ENCODE measurements at regions not wholly inside any gene's neighbourhood (a gene's known extent, or its start where the extent isn't known, plus 50 kb on each side); places are given as distances from the start of the nearest gene placed in this dataset.

GRCh38 chr1:4973341-4973740, 318.9 kb downstream of the AJAP1 start:
- intact Hi-C loops (cut with micrococcal nuclease), result no loop called here

GRCh38 chr1:4972761-4973320, 318.4 kb downstream of the AJAP1 start:
- intact Hi-C loops (cut with micrococcal nuclease), result no loop called here

DNA sequence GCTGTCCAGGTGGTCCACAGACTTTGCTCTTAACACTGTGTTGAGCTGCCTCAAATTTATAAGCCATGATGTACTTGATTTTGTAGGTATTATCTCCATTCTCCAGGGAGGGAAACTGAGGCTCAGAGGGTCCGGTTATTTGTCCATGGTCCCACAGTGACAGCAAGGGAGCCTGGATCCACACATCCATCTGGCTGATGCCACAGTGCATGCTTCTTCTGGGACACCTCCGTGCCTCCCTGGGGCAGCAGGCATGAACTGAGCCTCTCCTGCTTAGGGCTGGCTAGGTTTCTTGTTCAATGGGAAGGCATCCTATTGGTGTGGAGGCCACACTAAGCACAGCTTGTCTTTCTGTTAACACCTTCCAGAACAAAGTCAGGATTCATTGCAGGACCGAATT, 317.3 kb downstream of the AJAP1 start:
- intact Hi-C loops (cut with micrococcal nuclease), result no loop called here

DNA sequence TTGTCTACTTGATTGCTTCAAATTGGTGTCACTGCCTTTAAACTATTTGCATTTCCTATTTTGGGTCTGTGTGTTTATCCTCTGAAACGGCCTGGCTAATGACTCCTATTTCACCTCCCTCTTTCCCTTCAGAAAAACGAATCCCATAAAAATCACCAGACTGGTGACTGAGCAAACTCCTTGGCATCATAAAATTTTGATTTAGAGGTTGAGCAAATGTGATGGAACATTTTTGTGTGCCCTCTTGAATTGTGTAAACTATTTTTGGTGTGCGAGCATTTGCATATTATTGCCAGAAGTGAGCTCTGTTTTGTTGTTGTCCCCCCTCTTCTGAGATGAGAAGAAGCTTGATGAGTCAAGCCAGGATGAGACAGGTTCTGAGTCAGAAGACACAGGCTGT, 316.1 kb downstream of the AJAP1 start:
- intact Hi-C loops (cut with micrococcal nuclease), result no loop called here

DNA sequence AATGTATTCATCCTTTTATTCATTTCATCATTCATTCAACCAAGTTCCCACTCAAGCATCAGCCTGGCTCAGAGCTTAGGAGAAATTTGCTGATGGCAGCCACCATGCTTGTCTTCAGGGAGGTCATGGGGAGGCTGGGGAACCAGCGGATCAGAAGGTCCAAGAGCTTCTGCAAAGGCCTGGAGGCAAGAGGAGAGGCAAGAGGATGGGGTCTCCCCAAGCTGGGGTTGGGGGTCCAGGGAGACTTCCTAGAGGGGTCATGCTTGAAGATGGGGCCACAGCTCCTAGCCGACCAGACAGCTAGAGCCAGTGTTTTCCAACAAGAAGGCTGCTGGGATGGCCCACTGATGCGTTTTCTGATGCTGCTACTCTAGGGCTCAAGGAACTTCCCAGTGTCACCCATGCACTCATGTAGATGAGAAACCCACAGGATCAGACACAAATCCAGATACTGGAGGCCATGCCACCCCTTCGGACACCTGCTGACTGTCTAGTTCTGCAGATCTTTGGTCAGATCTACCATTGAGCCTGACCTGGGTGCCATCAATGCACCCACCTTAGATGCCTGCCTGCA, 315.2 kb downstream of the AJAP1 start:
- intact Hi-C loops (cut with micrococcal nuclease), result no loop called here

DNA sequence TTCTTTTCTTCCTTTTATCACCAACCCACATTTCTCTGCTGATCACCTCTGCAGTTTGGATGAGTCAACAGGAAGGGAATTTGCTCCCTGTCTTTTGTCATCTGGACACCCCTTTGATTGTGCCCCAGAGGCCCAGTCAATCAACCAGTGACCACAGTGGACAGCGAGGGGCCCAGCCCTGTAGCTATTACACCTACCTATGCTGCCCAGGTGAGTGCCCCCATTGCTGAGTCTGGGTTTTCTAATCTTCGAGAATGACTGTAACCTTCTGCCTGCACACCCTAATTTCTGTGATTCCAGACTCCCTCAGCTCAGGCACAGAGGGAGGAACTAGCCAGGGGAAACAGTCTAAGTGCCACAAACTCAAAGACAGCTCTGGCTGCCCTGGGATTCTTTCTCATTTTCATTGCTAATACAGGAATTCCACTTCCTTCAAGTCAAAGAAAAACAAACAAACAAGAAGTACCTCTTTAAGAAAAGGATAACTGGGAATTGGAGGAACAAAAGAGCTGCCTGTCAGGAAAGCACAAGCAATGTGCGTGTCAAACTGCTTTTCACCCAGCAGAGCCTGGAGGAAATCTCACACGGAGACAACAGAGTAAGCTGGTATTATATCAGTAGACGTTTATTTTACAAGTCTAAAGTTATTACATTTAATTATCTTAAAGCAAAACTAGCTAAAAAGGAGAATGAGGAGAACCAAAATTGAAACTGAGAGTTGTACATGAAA, 311.1 kb downstream of the AJAP1 start:
- intact Hi-C loops (cut with micrococcal nuclease), result no loop called here

GRCh38 chr1:4964634-4965345, 310.4 kb downstream of the AJAP1 start:
- intact Hi-C loops (cut with micrococcal nuclease), result no loop called here

DNA sequence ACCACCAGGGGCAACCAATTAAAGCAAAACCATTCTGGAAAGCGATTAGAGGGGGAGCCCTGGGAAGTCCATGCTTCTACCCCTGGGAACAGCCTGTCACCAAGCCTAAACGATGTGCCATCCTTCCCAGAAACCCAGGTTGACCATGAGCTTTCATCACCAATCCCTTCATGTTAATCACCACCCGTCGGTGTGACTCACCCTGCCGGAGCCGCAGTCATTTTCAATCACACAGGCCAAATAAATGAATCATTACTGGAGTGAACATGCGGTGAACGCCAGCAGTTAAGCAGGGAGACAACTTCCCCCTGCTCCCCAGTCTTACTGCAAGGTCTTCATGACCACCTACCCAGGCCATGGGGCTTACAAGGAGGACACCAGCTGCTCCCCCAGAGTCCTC, 308.8 kb downstream of the AJAP1 start:
- intact Hi-C loops (cut with micrococcal nuclease), result no loop called here

GRCh38 chr1:4962836-4963235, 308.4 kb downstream of the AJAP1 start:
- intact Hi-C loops (cut with micrococcal nuclease), result no loop called here

DNA sequence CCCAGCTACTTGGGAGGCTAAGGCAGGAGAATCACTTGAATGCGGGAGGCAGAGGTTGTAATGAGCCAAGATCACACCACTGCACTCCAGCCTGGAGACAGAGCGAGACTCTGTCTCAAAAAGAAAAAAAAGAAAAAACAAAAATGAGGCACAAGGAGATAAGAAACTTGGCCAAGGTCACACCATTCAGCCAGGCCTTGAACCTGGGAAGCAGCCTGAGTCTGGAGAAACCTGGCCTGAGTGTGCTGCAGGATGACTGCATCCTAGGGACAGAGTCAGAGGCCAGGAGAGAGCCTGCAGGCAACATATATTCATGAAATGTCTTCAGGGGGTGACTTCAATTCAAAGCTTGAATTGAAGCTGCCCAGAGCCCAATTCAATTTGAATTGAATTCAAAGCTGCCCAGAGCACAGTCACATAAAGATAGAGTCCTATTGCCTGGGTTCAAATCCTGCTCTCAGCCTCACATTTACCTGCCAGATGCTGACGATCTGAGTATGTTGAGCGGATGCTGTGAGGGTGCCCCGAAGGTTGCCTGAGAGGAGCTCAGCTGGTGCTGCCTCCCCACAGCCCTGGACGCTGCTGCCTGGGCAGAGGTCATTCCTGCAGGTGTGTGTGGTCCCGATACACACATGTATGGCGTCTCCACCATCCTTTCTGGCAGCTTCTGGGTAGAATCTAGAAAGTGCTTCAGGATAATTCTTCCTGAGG, 307.7 kb downstream of the AJAP1 start:
- intact Hi-C loops (cut with micrococcal nuclease), result no loop called here

DNA sequence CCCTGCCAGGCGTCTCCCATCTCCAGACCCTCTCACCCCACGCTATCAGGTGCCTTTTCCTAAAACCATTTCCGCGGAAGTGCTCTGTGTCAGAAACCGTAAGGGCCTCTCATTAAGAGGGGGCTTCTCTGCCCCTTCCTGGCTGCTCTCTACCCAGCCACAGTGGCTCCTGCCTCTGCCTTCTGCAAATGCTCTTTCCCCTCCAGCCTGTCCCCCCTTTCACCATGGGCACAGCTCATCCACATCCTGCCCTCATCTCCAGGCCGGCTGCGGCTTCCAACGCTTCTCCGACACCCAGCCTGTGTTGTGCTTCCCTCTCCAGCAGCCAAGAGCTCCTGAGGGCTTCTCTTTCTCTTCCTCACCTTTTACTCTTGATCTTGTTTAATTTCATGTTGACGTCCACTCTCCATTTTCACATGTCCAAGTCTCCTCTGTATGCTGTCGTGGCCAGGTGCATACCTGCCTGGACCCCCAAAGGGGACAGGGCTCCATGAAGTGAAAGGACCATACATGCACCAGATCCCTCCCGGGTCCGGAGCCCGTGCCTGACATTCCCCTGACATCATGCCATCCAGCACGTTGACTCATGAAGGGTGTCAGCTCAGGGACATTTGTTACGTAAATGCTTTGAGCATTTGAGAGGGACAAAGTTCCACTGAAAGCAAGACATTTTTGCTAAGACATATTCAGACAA, 306.5 kb downstream of the AJAP1 start:
- intact Hi-C loops (cut with micrococcal nuclease), result no loop called here

DNA sequence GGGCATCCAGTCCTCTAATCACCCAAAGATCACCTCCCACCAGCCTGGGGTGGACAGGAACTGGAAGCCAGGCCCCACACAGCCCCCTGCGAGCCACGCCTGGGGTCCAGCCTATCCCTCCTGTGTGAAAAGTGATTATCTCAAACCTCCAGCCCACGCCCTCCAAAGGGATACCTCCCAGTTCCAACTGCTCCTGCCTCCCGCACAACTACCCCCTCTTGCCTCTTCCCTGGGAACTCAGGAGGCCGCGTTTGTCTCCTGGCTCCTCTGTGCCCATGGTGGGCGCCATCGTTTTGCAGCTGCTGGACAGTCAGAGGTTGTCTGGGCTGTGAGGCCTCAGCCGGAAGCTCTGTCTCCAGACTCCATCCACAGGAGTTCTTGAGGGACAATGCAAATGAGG, 305.9 kb downstream of the AJAP1 start:
- intact Hi-C loops (cut with micrococcal nuclease), result no loop called here

DNA sequence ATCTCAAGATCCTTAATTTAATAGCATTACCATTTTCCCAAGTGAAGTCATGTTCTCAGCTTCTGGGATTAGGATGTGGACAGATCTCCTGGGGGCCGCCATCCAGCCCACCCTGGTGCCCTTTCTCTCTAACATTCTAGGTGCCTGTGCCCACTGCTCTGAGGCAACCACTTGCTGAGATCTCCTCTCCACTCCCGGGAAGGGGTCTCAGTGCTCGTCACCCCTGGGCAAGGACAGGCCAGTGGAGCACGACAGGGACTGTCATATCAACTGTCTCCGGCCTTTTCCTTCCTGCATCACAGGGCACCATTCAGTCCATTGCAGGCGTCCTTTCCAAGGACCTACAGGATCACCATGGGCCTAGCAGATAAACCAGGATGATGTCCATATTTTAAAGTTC, 304.8 kb downstream of the AJAP1 start:
- intact Hi-C loops (cut with micrococcal nuclease), result no loop called here

DNA sequence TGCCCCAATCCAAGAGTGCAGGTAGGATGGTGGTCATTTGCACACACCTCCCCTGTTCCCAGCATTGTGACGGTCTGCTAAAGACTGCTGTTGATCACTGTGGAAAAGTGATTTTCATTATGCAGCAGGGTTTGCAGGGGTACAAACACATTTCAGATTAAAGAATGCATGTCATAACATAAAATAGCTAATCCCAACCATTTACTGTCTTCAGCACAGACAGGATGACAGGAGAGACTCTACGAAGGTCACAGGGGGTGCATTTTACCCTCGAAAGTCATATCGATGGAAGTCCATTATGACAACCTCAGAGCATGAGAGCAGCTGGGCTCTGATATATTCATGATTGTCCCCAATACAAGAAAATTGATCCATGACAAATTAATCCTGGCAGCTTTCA, 302.6 kb downstream of the AJAP1 start:
- intact Hi-C loops (cut with micrococcal nuclease), result no loop called here

DNA sequence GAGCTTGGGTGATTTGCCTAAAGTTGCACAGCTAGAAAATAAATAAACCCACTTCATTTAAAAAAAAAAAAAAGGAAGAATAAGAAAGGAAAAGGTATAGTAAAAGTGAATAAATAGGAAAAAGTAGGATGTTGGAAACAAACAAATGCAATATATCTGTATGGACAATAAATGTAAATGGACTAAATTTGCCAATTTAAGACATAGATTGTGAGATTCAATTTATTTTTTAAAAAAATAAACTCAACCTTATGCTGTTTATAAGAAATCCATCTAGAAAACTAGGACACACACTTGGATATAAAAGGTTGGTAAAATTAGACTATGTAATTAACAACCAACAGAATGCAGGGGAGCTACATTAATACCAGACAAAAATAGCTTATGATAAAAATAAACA, 300.0 kb downstream of the AJAP1 start:
- intact Hi-C loops (cut with micrococcal nuclease), result no loop called here

- intact Hi-C loops (cut with micrococcal nuclease), result no loop called here
Observed at GRCh38 chr1:4951601-4952000, 297.2 kb downstream of the AJAP1 start.

DNA sequence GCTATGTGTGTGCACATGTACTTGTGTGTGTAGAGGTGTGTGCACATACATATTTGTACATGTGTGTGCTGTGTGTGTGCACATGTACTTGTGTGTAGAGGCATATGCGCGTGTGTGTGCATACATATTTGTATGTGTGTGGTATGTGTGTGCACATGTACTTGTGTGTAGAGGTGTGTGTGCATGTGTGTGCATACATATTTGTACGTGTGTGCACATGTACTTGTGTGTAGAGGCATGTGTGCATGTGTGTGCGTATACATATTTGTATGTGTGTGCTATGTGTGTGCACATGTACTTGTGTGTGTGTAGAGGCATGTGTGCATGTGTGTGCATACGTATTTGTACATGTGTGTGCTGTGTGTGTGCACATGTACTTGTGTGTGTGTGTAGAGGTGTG, 291.9 kb downstream of the AJAP1 start:
- intact Hi-C loops (cut with micrococcal nuclease), result no loop called here

GRCh38 chr1:4944911-4945310, 290.5 kb downstream of the AJAP1 start:
- intact Hi-C loops (cut with micrococcal nuclease), result no loop called here

GRCh38 chr1:4944072-4944471, 289.7 kb downstream of the AJAP1 start:
- intact Hi-C loops (cut with micrococcal nuclease), result no loop called here

DNA sequence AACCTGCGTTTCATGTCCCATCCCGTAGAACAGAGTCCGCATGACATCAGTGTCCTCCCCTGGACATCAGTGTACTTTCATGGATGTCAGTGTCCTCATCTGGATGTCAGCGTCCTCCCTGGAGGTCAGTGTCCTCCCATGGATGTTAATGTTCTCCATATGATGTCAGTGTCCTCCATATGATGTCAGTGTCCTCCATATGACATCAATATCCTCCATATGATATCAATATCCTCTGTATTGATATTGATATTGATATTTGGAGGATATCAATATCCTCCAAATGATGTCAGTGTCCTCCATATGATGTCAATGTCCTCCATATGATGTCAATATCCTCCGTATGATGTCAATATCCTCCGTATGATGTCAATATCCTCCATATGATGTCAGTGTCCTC, 284.9 kb downstream of the AJAP1 start:
- intact Hi-C loops (cut with micrococcal nuclease), result no loop called here

DNA sequence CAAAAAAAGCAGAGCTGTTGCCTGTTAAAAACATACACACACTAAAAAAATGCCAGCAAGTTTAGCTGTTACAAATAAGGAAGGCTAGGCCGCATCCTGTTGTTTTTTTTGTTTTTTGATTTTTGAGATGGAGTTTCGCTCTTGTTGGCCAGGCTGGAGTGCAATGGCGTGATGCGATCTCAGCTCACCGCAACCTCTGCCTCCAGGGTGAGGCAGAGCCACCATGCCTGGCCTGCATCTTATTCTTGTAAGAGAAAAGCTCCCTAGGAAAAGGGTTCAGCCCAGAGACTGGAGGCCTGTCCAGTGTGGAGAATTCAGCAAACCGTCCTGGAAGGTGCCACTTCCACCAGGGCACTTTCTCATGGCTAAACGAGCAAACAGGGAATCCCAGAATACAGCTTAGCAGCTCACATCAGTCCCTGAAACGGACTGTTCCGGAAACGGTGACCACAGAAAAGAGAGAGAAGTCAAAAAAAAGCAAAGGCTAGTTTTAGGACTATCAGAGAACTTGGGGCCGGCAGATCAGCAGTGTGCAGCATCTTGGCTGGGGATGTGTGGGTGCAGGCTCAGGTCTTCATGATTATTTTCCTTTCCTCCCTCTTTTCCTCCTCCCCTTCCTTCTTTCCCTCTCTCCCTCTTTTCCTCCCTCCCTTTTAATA, 283.6 kb downstream of the AJAP1 start:
- intact Hi-C loops (cut with micrococcal nuclease), result no loop called here

All from T-helper 1 cell treated with Interleukin-12 subunit alpha and Interleukin-12 subunit beta and Interleukin-4 antibody, amounts not matched to agents 30 ng/mL and 1 ng/mL, for 36 hours (primary cell).